Panc1 (cell line): ENCODE measurements at regions not wholly inside any gene's neighbourhood (a gene's known extent, or its start where the extent isn't known, plus 50 kb on each side); places are given as distances from the start of the nearest gene placed in this dataset.

Experiments used
- POLR2AphosphoS5 ChIP-seq: IDR thresholded peaks from 2 replicates; pipeline ENCODE4 v1.6.1; 2012; ENCODE audit warnings: mild to moderate bottlenecking, low read depth, low read length, moderate library complexity
- SIN3A ChIP-seq: IDR thresholded peaks from 2 replicates; pipeline ENCODE4 v1.6.1; 2012; ENCODE audit warnings: low read depth, mild to moderate bottlenecking, low read length, moderate library complexity, borderline replicate concordance; ENCODE audit not compliant: insufficient read depth
- TCF7L2 ChIP-seq: IDR thresholded peaks from 2 replicates; pipeline ENCODE4 v1.6.1; 2011; ENCODE audit warnings: mild to moderate bottlenecking, low read depth, low read length, inconsistent platforms
- TF ChIP-seq, protein P1 (sequence below): fragments of 450-650 bp; IDR thresholded peaks from 2 replicates; pipeline ENCODE4 v1.5.1; 2017; ENCODE audit warnings: mild to moderate bottlenecking

DNA sequence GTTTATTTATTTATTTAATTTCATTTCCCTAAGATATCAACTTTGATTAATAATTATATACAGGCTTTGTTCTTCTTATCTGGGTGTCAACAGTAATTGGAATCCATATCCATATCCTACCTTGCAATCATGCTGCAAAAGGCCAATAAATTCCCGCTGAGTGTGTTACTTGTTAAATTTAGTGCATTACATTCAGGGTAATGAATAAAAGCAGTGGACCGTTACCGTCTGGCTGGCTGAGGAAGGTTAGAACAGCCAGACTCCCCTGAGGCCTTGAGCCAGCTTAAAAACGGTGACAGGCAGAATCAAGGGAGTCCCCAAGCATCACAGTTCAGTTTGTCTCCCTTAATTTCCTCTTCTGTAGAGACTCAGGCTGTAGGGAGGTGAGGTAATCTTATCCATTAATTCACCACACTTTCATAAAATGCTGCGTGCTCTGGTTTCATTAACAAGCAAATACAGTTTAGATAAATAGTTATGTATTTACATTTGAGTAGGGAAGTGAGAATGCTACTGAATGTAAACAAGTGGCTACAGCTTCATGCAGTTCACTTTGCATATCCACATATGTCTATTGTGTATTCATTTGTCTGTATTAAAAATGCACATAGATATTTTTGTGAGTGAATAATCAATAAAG lies 888.2 kb upstream of the CXADR start:
- TF ChIP-seq, protein P1, sequence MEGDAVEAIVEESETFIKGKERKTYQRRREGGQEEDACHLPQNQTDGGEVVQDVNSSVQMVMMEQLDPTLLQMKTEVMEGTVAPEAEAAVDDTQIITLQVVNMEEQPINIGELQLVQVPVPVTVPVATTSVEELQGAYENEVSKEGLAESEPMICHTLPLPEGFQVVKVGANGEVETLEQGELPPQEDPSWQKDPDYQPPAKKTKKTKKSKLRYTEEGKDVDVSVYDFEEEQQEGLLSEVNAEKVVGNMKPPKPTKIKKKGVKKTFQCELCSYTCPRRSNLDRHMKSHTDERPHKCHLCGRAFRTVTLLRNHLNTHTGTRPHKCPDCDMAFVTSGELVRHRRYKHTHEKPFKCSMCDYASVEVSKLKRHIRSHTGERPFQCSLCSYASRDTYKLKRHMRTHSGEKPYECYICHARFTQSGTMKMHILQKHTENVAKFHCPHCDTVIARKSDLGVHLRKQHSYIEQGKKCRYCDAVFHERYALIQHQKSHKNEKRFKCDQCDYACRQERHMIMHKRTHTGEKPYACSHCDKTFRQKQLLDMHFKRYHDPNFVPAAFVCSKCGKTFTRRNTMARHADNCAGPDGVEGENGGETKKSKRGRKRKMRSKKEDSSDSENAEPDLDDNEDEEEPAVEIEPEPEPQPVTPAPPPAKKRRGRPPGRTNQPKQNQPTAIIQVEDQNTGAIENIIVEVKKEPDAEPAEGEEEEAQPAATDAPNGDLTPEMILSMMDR = no peak
- no peak for TF ChIP-seq POLR2AphosphoS5
- TF ChIP-seq SIN3A = no peak
- TF ChIP-seq TCF7L2 = peak; percentile 85
